Omental fat pad (tissue), 3 donors: ENCODE measurements at regions not wholly inside any gene's neighbourhood (a gene's known extent, or its start where the extent isn't known, plus 50 kb on each side); places are given as distances from the start of the nearest gene placed in this dataset.

Experiments used
- ATAC-seq: fragments of 150-250 bp; one replicate; pipeline ENCODE4 v1.9.1; 2016; ENCODE audit warnings: mild to moderate bottlenecking, moderate library complexity; ENCODE audit not compliant: low FRiP score
- DNase-seq: peaks from one replicate; pipeline ENCODE4 v3.0.0-alpha.2; 2019; ENCODE audit warnings: low spot score
- CTCF ChIP-seq, 3 donors: fragments of 450-650 bp; IDR thresholded peaks; one replicate each; pipeline ENCODE4 v1.5.1; 2016 to 2017; ENCODE audit warnings: antibody characterized with exemption in 3 of 3, mild to moderate bottlenecking in 3 of 3, moderate library complexity in 2 of 3

GRCh38 chr20:53800883-53801604 lies 207.4 kb upstream of the ZNF217 start:
- ATAC-seq (no peak), DNase-seq (no peak)
- no peak for TF ChIP-seq CTCF (IDR thresholded peaks at IDR 0.05)

- ATAC-seq, result no peak
- no peak for DNase-seq
- TF ChIP-seq CTCF (IDR thresholded peaks at IDR 0.05), result no peak
Measured at GRCh38 chr20:53800418-53800817, 206.8 kb upstream of the ZNF217 start.

- no peak for DNase-seq
- TF ChIP-seq CTCF (IDR thresholded peaks at IDR 0.05), result no peak
- ATAC-seq, result no peak
Measured at GRCh38 chr20:53797085-53797484, 203.4 kb upstream of the ZNF217 start.

GRCh38 chr20:53795170-53795569 lies 201.5 kb upstream of the ZNF217 start:
- no peak for ATAC-seq
- no peak for TF ChIP-seq CTCF (IDR thresholded peaks at IDR 0.05)

GRCh38 chr20:53794529-53795115 lies 201.0 kb upstream of the ZNF217 start:
- DNase-seq (no peak), ATAC-seq (no peak)
- no peak for TF ChIP-seq CTCF (IDR thresholded peaks at IDR 0.05)

More at GRCh38 chr20:53795170-53795569, 201.5 kb upstream of the ZNF217 start:
- DNase-seq, result no peak

GRCh38 chr20:53793783-53794383 lies 200.2 kb upstream of the ZNF217 start:
- TF ChIP-seq CTCF (IDR thresholded peaks at IDR 0.05), result no peak
- DNase-seq, result no peak
- ATAC-seq, result no peak
